ENCODE measurements at regions not wholly inside any gene's neighbourhood (a gene's known extent, or its start where the extent isn't known, plus 50 kb on each side); places are given as distances from the start of the nearest gene placed in this dataset.
"Not testable (repeated sequence)": the region's sequence is repeated elsewhere in the genome, so short reads cannot be mapped to it uniquely, and the experiment has no call there.

DNA sequence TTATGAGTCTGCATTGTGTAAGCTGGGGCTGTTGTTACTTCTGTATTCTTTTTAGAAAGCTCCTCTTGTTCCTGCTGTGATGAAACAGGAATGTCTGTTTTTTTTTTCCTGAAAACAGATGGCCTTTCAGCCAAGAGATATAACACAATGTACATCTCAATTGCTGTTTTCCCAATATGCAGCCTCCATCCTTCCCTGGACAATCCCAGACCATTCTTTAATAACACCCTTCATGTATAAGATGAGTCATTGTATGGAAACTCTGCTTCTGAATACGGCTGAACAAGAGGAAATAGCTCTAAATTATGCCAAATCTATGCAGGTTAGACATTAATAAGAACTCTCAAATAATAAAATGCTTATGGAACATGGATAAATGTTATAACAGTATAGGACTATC, 60.2 kb upstream of the LRRC4C start:
- DNase-seq: no peak

- no peak for DNase-seq
Observed at GRCh38 chr11:41522391-41522790, 62.9 kb upstream of the LRRC4C start.

DNA sequence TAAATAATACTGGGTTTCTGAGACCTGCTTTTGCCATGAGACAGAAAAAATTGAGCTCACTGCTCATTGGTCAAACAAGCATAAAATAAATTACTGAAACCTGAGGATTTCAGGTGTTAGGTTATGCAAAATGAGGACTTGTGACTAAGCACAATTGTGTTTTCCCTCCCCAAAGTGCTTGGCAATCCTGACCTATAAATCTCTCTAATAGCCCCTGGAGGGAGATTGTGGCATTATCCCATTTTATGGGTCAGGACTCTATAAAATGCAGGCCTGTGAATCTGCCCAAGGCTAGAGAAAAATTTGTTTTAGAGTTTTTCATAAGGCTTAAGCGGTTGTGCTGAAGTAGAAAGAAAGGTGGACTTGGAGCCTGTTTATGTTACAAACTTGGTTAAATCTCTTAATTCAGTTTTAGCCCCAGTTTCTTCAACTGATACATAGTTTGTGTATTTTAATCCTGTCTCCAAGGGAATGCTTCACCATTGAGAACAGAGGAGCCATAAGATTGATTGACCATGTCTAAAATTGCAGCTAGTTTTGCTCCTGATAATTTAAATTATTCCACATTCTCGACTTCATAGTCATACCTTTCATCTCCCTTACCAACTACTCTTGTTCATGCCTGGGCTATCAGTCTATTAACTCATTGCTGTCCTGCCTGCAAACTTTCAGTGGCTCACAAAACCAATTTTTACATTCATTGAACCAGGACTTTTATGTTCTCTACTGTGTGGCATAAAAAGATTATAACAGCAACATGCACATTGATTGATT, 63.6 kb upstream of the LRRC4C start:
- DNase-seq: no peak

- DNase-seq: no peak
Observed at GRCh38 chr11:41527530-41527929, 68.1 kb upstream of the LRRC4C start.

GRCh38 chr11:41532413-41532812, 73.0 kb upstream of the LRRC4C start:
- no peak for DNase-seq

GRCh38 chr11:41533761-41534160, 74.3 kb upstream of the LRRC4C start:
- no peak for DNase-seq

- DNase-seq: no peak
Observed at GRCh38 chr11:41534391-41534790, 74.9 kb upstream of the LRRC4C start.

GRCh38 chr11:41534861-41535260, 75.4 kb upstream of the LRRC4C start:
- no peak for DNase-seq

- no peak for DNase-seq
Observed at GRCh38 chr11:41536021-41536568, 76.6 kb upstream of the LRRC4C start.

GRCh38 chr11:41544902-41545301, 85.5 kb upstream of the LRRC4C start:
- not testable (repeated sequence) for DNase-seq

DNA sequence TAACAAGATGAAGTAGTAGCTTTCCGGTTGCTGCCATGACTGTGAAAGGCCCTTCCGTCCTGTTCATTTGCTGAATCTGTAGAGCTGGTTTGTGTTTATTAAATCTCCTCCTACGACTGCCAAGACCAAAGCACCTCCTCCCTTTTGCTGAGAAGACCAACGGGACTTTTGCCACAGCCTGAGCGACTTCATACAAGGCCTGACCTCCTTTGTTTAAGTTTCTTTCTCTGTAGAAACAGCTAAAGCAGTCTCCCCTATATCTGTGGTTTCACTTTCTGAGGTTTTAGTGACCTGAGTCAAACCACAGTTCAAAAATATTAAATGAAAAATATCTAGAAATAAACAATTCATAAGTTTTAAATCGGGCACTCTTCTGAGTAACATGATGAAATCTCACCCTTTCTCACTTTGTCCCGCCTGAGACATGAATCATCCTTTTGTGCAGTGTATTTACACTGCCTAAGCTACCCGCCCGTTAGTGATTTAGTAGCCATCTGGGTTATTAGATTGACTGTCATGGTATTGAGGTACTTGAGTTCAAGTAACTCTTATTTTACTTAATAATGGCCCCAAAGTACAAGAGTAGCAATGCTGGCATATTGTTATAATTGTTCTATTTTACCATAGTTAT, 119.1 kb upstream of the LRRC4C start:
- DNase-seq: no peak

GRCh38 chr11:41579546-41579945, 120.1 kb upstream of the LRRC4C start:
- DNase-seq: no peak

- DNase-seq: no peak
Observed at GRCh38 chr11:41609511-41609910, 150.1 kb upstream of the LRRC4C start.

DNA sequence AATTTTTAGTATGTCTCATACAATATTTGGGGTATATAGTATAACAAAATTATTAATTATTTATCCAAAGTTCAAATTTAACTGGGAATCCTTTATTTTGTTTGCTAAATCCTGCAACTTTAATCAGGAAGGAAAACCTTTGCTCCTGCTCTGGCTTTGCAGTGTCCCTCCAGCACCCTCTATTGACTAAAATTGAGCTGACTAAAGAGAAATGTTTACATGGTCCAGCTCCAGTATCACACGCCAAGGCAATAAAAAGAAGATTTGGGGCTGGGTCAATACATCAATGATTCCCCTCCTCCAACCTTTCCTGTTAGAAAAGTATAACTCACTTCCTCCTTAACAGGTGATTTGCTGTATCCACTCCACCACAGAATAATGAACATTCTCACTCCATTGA, 153.0 kb upstream of the LRRC4C start:
- no peak for DNase-seq

GRCh38 chr11:41613326-41613725, 153.9 kb upstream of the LRRC4C start:
- no peak for DNase-seq

- no peak for DNase-seq
Observed at GRCh38 chr11:41622707-41623359, 163.4 kb upstream of the LRRC4C start.

DNA sequence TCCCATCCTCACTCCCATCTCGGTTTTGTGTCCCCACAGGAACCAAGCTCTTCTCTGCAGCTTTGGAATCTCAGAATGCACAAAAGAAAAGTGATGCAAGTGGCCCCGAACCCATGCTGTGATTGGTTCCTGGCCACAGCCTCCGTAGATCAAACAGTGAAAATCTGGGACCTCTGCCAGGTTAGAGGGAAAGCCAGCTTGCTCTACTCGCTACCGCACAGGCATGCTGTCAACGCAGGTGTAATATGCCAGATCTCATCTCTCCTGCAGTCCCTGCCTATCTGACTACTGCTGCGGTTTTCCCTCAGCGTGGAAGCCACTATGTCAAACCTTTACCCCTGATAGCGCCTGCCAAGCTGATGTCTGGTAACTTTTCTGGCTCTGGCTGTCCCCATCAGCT, 200.5 kb upstream of the LRRC4C start:
- DNase-seq: no peak

DNA sequence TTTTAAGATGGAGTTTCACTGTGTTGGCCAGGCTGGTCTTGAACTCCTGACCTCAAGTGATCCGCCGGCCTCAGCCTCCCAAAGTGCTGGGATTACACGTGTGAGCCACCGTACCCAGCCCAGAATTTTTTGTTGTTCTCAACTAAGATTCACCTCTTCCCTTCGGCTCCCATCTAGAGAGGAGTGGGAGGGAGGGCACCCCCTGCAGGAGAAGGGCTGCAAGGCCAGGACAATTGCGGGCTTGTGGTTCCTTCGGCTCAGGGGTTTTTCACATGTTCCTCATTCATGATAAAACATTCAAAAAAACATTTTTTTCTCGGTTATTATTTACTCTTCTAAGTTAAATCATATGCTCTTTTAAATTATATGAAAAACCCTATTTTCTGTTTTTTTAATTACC, 201.1 kb upstream of the LRRC4C start:
- DNase-seq: no peak

DNA sequence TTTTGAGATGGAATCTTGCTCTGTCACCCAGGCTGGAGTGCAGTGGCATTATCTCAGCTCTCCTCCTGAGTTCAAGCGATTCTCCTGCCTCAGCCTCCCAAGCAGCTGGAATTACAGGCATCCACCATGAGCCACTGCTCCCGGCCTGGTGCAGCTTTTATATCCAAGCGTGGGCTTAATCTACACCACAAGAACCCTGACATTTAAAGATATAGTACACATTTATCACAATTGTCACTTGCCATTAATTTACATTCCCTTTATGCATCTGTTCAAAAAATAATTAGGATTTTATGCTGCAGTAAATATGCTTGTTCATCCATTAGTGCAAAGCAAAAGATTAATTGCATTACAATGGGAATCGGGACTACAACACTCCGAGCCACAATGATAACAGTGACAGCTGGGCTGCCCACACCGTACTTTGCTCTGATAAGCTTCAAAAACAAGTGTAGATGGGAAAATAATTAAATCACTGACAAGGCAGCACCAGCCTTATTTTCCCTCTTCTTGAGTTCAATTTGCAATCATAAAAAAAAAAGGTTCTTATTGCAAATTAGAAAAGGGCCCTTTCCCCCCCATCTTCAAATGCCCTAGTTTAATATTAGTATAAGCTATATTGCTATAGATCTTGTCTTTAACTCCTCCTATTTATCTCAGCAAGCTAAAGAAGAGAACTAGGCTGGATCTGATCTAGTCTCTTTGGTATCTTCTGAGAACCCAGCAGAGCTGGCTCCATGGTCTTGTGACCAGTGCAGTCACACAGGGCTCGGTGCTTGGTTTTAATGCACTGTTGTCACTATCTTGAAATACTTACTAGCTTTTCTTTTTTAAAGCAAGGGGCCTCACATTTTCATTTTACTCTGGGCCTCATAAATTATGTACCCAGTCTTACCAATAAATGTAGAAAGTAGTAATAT, 206.2 kb upstream of the LRRC4C start:
- DNase-seq: no peak

GRCh38 chr11:41666951-41667653, 207.7 kb upstream of the LRRC4C start:
- no peak for DNase-seq

GRCh38 chr11:41675205-41675604, 215.8 kb upstream of the LRRC4C start:
- DNase-seq: no peak

DNA sequence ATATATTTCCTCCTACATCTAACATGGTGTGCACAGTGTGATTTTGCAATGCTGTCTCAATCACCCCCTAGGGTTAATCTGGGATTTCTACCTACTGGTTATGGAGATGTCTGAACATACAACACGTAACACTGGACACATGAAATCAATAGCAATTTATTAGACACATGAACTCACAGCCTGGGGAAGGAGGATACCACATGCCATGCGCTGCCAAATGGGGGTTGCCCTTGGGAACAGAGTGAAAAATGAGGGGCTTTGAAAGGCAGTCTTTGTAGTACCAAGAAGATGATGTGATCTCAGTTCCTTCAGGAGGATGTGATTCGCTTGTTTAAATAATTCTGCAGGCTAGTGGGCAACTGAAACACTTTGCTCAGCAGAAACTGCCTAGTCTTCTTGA, 253.6 kb upstream of the LRRC4C start:
- DNase-seq: no peak
